Activated CD4-positive, alpha-beta memory T cell treated with anti-CD3 and anti-CD28 coated beads, Interleukin-2, amount 10 ng/mL, durations not matched to agents 7 days and 5 days (primary cell): ENCODE measurements at regions not wholly inside any gene's neighbourhood (a gene's known extent, or its start where the extent isn't known, plus 50 kb on each side); places are given as distances from the start of the nearest gene placed in this dataset.
A peak's percentile ranks its signal among the peaks of the same experiment; 100 is the strongest.

Experiments
- CTCF ChIA-PET: fragments of 350-600 bp; sonication (Branson Sonifier 250); formaldehyde crosslinking; loops from one replicate; lab custom pipeline; 2021; ENCODE audit warnings: antibody characterized with exemption, inconsistent platforms; lab: Charles Lee
- POLR2A ChIA-PET: fragments of 350-600 bp; sonication (Branson Sonifier 250); formaldehyde crosslinking; loops from one replicate; lab custom pipeline; 2021; ENCODE audit warnings: antibody characterized with exemption; lab: Charles Lee
- DNase-seq: peaks from one replicate; pipeline ENCODE4 v3.0.0-alpha.2; 2020
- H3K27ac Mint-ChIP-seq: one replicate; pipeline ENCODE4 v1.8.0; 2021; ENCODE audit warnings: mild to moderate bottlenecking, mixed read lengths
- H3K27me3 Mint-ChIP-seq: one replicate; pipeline ENCODE4 v1.8.0; 2021; ENCODE audit warnings: mixed read lengths
- H3K36me3 Mint-ChIP-seq: one replicate; pipeline ENCODE4 v1.8.0; 2021; ENCODE audit warnings: low read depth, mixed read lengths
- H3K4me1 Mint-ChIP-seq: one replicate; pipeline ENCODE4 v1.8.0; 2021; ENCODE audit warnings: mixed read lengths
- H3K4me3 Mint-ChIP-seq: one replicate; pipeline ENCODE4 v1.8.0; 2021; ENCODE audit warnings: mild to moderate bottlenecking, mixed read lengths
- H3K9me3 Mint-ChIP-seq: one replicate; pipeline ENCODE4 v1.8.0; 2021; ENCODE audit warnings: mixed read lengths

DNA sequence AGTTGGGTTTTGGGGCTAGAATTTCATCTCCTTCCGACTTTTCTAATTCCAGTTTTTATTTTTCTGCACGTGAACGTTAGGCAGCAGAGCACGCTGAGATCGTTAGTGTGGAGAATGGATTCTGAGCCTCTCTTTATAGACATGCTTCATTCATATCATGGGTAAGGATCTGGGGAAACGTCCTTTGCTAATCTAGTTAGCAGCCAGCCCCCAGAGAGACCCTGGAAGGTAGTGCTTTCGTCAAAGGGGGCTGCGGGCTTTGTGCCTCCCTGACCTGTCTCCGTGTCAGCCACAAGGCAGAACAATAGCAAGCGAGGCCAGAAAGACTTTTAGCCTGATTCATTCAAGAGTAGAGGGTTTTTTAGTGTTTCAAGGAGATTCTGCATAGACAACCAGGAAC is 196.3 kb upstream of the KLF6 start:
- Mint-ChIP-seq H3K4me1 (peaks cover 43% of the 10 kb centered on the region), H3K27me3 (peaks cover 3% of the 10 kb centered on the region), H3K9me3 (peaks cover 18% of the 10 kb centered on the region), H3K27ac (peak overlapping the region; percentile 57), H3K4me3 (no peak overlapping the region), H3K36me3 (peaks cover 31% of the 10 kb centered on the region)
- no peak for DNase-seq
- POLR2A ChIA-PET: interaction anchor here (0.7 to 4.7 kb wide), 7 partner anchors 9 to 223 kb away, joined by 3 to 35 read pairs (median 3); partner anchors contain the start of gene KLF6
- CTCF ChIA-PET: interaction anchor here (0.9 kb wide), 1 partner anchor 158 kb away, joined by 3 read pairs; no protein-coding TSS in a partner anchor

DNA sequence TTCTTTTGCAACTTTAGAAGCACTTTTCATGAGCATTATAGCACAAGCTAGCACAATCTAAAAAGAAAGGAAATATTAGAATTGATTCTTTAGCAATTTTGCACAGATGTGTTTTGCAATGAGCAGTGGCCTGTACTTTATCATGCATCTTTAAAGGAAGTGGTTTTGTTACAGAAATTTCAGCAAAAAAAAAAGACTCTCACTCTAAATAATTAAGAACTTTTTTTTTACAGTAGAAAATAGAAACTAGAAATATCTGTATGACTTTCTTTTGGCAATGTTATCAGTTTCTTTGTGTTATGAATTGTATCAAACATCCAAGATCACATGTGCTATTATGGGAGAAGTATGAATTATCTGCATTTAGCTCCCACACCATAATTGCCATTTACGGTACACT is 195.7 kb upstream of the KLF6 start:
- Mint-ChIP-seq H3K36me3 (peaks cover 31% of the 10 kb centered on the region), H3K4me3 (peak overlapping the region; percentile 43), H3K9me3 (peaks cover 18% of the 10 kb centered on the region), H3K27me3 (peaks cover 3% of the 10 kb centered on the region), H3K27ac (peak overlapping the region; percentile 74), H3K4me1 (peaks cover 43% of the 10 kb centered on the region)
- DNase-seq: no peak
- ChIA-PET CTCF (interaction anchor here (0.9 to 1.0 kb wide), 2 partner anchors 8 to 159 kb away, joined by 3 read pairs; no protein-coding TSS in a partner anchor), POLR2A (interaction anchor here (0.7 to 4.7 kb wide), 8 partner anchors 8 to 223 kb away, joined by 3 to 35 read pairs (median 3); partner anchors contain the start of gene KLF6)

DNA sequence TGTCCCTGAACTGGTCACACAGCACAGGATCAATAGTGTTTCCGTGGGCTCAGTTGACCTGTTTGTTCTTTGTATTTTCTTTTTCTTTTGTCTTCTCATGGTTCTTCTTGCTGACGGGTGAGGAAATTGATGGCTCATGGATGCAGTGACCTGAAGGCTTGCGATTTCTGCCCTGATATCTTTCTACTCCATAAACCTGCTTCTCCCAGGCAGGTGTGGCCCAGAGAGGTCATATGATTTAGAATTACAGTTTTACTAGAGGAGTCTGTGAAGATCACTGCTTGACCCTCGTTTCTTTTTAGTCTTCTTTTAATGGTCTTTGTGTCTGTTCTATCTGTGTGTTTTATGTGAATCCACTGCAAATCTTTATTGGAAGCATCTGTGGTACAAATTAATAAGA is 195.1 kb upstream of the KLF6 start:
- Mint-ChIP-seq H3K4me1 (peaks cover 43% of the 10 kb centered on the region), H3K36me3 (peaks cover 31% of the 10 kb centered on the region), H3K9me3 (peaks cover 20% of the 10 kb centered on the region), H3K4me3 (no peak overlapping the region), H3K27ac (peak overlapping the region; percentile 74), H3K27me3 (peaks cover 3% of the 10 kb centered on the region)
- ChIA-PET POLR2A (interaction anchor here (0.7 to 4.7 kb wide), 7 partner anchors 8 to 205 kb away, joined by 3 to 35 read pairs (median 4); partner anchors contain the start of gene KLF6), CTCF (interaction anchor here (1.0 kb wide), 1 partner anchor 8 kb away, joined by 3 read pairs; no protein-coding TSS in a partner anchor)
- no peak for DNase-seq

DNA sequence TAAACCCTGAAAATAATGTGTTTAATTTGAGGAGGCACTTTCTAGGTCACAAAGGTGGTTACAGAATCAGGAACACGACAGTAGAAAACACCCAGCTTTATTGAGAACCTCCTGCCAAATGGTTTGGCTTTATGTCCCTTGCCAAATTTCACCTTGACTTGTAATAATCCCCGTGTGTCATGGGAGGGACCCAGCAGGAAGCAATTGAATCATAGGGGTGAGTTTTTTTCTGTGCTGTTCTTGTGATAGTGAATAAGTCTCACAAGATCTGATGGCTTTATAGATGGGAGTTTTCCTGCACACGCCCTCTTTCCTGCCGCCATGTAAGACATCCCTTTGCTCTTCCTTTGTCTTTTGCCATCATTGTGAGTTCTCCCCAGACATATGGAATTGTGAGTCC is 193.8 kb upstream of the KLF6 start:
- H3K36me3 Mint-ChIP-seq: peaks cover 36% of the 10 kb centered on the region
- DNase-seq: no peak
- H3K4me3 Mint-ChIP-seq: no peak overlapping the region
- ChIA-PET POLR2A (interaction anchor here (4.7 kb wide), 1 partner anchor 195 kb away, joined by 35 read pairs; the partner anchor contains the start of gene KLF6), CTCF (no interaction called here)
- peaks cover 51% of the 10 kb centered on the region for H3K4me1 Mint-ChIP-seq
- H3K9me3 Mint-ChIP-seq: peaks cover 26% of the 10 kb centered on the region
- H3K27ac Mint-ChIP-seq: no peak overlapping the region
- peaks cover 1% of the 10 kb centered on the region for H3K27me3 Mint-ChIP-seq

DNA sequence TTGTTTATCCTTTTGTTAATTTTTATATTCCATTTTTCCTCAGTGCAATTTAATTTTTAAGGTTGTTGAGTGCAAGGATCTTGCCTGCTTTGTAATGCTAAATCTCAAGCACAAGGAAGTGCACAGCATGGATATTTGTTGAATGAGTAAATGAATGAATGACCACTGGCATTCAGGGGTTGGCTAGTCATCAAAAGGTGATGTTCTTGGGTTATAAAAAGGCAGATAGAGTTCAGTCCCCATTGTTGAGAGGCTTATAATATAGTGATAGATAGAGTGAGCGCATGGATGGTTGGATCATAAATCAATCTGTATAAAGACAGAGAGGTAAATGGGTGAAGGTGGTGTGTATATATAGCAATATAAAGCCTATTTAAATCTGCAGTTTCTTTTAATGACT is 193.2 kb upstream of the KLF6 start:
- no peak overlapping the region for H3K27ac Mint-ChIP-seq
- CTCF ChIA-PET: no interaction called here
- no peak overlapping the region for H3K4me3 Mint-ChIP-seq
- peaks cover 25% of the 10 kb centered on the region for H3K9me3 Mint-ChIP-seq
- peaks cover 1% of the 10 kb centered on the region for H3K27me3 Mint-ChIP-seq
- DNase-seq: no peak
- POLR2A ChIA-PET: no interaction called here
- H3K4me1 Mint-ChIP-seq: peaks cover 53% of the 10 kb centered on the region
- H3K36me3 Mint-ChIP-seq: peaks cover 34% of the 10 kb centered on the region

DNA sequence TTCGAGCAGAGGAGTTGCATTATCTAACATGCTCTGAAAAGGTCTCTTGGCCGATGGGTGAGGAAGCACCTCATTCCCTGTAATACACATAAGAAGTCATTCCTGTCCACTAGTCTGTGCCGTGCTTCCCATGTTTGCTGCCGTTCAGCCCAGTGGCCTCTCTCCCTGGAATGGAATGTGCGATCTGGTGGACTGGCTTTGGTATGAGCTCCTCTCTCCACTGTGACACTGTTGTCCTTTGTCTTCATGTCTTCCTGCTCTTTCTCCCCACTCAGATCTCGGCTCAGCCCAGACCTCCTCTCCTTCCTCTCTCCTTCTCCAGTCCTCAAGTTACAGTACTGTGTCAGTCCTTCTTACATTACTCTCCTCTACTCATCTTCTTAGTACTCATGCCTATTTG is 192.8 kb upstream of the KLF6 start:
- POLR2A ChIA-PET: interaction anchor here (1.0 to 9.6 kb wide), 3 partner anchors 153 to 194 kb away, joined by 4 to 155 read pairs (median 4); partner anchors contain the start of gene KLF6
- Mint-ChIP-seq H3K9me3 (peaks cover 22% of the 10 kb centered on the region), H3K4me1 (peaks cover 56% of the 10 kb centered on the region), H3K4me3 (no peak overlapping the region), H3K27me3 (peaks cover under 1% of the 10 kb centered on the region), H3K27ac (no peak overlapping the region), H3K36me3 (peaks cover 31% of the 10 kb centered on the region)
- no peak for DNase-seq
- CTCF ChIA-PET: no interaction called here

DNA sequence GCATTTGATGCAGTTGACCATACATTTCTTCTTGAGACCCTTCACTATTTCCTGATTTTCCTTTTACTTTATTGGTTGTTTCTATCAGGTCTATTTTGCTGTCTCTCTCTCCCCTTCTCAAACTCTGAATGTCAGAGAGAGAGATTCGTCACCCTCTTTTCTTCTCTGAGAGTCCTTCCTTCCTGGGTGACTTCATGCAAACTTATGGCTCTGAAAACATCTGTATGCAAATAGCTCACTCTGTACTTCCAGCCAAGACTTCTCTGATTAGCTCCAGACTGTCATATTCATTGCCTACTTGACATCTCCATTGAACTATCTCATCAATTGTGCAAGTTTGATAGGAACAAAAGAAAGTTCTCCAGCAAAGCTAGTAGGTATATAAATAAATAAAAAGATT is 191.7 kb upstream of the KLF6 start:
- peaks cover 15% of the 10 kb centered on the region for H3K9me3 Mint-ChIP-seq
- H3K36me3 Mint-ChIP-seq: peaks cover 27% of the 10 kb centered on the region
- H3K27me3 Mint-ChIP-seq: no peaks in the 10 kb centered on the region
- H3K4me1 Mint-ChIP-seq: peaks cover 57% of the 10 kb centered on the region
- no peak for DNase-seq
- CTCF ChIA-PET: no interaction called here
- POLR2A ChIA-PET: interaction anchor here (1.0 to 9.6 kb wide), 5 partner anchors 59 to 193 kb away, joined by 3 to 155 read pairs (median 4); partner anchors contain the start of gene KLF6
- no peak overlapping the region for H3K27ac Mint-ChIP-seq
- no peak overlapping the region for H3K4me3 Mint-ChIP-seq

DNA sequence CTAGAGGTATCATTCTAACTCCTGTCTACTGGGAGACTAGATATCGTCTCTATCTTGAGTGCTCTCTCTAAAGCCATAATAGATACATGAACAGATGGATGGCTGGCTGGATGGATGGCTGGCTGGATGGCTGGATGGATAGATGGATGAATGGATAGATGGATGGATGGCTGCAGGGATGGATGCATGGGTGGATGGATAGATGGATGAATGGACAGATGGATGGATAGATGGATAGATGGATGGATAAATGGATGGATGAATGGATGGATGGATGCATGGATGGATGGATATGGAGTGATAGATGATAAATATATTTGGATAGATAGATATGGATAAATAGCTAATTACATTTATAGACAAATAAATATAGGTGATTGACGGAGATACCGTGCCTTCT is 191.2 kb upstream of the KLF6 start:
- ChIA-PET CTCF (no interaction called here), POLR2A (interaction anchor here (1.1 to 9.6 kb wide), 4 partner anchors 59 to 192 kb away, joined by 3 to 155 read pairs (median 4); partner anchors contain the start of gene KLF6)
- peaks cover 29% of the 10 kb centered on the region for H3K36me3 Mint-ChIP-seq
- H3K4me1 Mint-ChIP-seq: peaks cover 57% of the 10 kb centered on the region
- H3K4me3 Mint-ChIP-seq: no peak overlapping the region
- H3K9me3 Mint-ChIP-seq: peaks cover 15% of the 10 kb centered on the region
- no peaks in the 10 kb centered on the region for H3K27me3 Mint-ChIP-seq
- DNase-seq: no peak
- no peak overlapping the region for H3K27ac Mint-ChIP-seq

DNA sequence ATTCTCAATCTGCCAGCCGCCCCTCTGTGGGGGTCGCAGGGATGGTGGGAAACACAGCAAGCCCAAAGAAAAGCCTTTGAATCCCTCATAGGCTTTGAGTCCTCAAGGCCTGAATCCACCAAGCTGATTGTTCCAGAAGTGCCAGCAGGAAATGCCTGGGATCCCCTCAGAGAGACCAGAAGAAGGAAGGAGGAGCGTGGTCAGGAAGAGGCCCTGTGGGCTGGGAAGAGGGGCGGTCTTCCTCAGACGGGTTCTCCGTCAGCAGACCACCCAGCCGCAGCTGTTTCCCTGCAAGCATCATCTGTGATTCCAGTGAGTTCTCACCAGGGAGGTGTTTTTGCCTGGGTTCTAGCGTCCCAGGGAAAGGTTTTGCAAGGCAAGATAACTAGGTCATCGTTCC is 190.0 kb upstream of the KLF6 start:
- peaks cover 57% of the 10 kb centered on the region for H3K4me1 Mint-ChIP-seq
- H3K36me3 Mint-ChIP-seq: peaks cover 29% of the 10 kb centered on the region
- H3K27me3 Mint-ChIP-seq: no peaks in the 10 kb centered on the region
- CTCF ChIA-PET: interaction anchor here (1.8 kb wide), 1 partner anchor 40 kb away, joined by 6 read pairs; no protein-coding TSS in a partner anchor
- H3K9me3 Mint-ChIP-seq: peaks cover 15% of the 10 kb centered on the region
- DNase-seq: no peak
- no peak overlapping the region for H3K4me3 Mint-ChIP-seq
- POLR2A ChIA-PET: interaction anchor here (0.9 to 9.6 kb wide), 6 partner anchors 11 to 218 kb away, joined by 3 to 155 read pairs (median 33); partner anchors contain the start of gene KLF6
- H3K27ac Mint-ChIP-seq: no peak overlapping the region

DNA sequence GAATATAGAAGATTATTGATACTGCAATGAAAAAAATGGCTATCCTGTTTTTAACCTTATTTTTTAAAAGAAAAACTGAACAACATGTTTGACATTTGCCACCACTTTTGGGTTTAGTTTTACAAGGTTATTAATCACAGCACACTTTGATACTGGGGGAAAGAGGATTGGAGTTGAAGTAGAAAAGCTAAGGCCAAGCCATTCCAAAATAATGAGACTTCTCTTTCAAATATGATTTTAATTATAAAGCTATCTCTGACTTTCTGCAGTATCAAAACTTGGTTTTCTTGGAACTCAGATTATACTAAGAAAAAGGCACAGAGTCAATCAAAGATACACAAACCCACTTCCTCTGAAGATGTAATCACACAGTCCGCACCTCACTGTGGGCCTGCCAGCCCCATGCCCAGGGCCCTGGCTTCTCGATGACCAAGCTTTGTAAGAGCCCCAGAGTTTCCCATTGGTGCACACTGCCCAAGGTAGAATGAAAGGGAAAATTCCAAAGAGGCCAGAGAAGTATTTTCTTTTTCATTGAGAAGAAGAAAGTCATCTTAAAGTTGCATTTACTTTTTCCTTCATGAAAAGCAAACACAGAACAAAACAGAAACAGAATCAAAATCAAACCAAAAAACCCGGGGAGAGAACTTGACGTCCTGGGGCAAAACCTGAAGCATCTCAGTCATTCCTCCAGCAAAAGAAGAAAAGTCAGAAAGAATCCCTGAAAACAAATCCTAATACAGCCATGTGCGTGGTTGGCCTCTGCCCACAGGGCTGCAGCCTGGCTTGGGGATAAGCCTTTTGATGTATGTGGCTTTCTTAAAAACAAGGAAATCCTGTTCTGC is 187.7 kb upstream of the KLF6 start:
- ChIA-PET POLR2A (interaction anchor here (0.6 to 9.6 kb wide), 29 partner anchors 9 to 214 kb away, joined by 3 to 155 read pairs (median 7); partner anchors contain the start of gene KLF6), CTCF (interaction anchor here (0.6 to 1.9 kb wide), 5 partner anchors 8 to 161 kb away, joined by 3 to 4 read pairs (median 3); no protein-coding TSS in a partner anchor)
- H3K4me3 Mint-ChIP-seq: peak overlapping the region; percentile 62
- no peaks in the 10 kb centered on the region for H3K27me3 Mint-ChIP-seq
- H3K4me1 Mint-ChIP-seq: peaks cover 49% of the 10 kb centered on the region
- H3K36me3 Mint-ChIP-seq: peaks cover 21% of the 10 kb centered on the region
- DNase-seq: peak; percentile 68
- H3K9me3 Mint-ChIP-seq: peaks cover 10% of the 10 kb centered on the region
- peak overlapping the region; percentile 98 for H3K27ac Mint-ChIP-seq

DNA sequence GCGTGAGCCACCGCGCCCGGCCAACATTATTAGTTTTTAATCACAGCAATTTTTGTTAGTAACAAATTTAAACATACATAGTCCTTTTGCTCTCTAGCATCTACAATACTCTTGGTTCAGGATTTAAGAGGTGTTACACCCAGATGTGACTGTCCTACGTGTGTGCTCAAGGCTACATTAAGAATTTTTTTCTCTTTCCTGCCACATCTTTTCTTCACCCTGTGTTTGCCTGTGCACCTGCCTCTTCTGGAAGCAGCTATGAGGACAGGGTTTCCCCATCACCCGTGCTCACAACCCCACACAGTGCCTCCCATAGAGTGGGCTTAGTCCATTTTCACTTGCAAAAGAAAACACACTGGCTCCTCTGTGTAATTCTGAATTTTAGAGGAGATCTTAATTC is 186.7 kb upstream of the KLF6 start:
- ChIA-PET POLR2A (interaction anchor here (0.6 to 9.6 kb wide), 22 partner anchors 8 to 214 kb away, joined by 3 to 155 read pairs (median 8); partner anchors contain the start of gene KLF6), CTCF (interaction anchor here (0.6 to 2.7 kb wide), 5 partner anchors 9 to 160 kb away, joined by 3 to 10 read pairs (median 3); no protein-coding TSS in a partner anchor)
- H3K9me3 Mint-ChIP-seq: peaks cover 14% of the 10 kb centered on the region
- peak overlapping the region; percentile 98 for H3K27ac Mint-ChIP-seq
- H3K36me3 Mint-ChIP-seq: peaks cover 26% of the 10 kb centered on the region
- H3K4me3 Mint-ChIP-seq: peak overlapping the region; percentile 62
- peaks cover 51% of the 10 kb centered on the region for H3K4me1 Mint-ChIP-seq
- DNase-seq: no peak
- no peaks in the 10 kb centered on the region for H3K27me3 Mint-ChIP-seq

DNA sequence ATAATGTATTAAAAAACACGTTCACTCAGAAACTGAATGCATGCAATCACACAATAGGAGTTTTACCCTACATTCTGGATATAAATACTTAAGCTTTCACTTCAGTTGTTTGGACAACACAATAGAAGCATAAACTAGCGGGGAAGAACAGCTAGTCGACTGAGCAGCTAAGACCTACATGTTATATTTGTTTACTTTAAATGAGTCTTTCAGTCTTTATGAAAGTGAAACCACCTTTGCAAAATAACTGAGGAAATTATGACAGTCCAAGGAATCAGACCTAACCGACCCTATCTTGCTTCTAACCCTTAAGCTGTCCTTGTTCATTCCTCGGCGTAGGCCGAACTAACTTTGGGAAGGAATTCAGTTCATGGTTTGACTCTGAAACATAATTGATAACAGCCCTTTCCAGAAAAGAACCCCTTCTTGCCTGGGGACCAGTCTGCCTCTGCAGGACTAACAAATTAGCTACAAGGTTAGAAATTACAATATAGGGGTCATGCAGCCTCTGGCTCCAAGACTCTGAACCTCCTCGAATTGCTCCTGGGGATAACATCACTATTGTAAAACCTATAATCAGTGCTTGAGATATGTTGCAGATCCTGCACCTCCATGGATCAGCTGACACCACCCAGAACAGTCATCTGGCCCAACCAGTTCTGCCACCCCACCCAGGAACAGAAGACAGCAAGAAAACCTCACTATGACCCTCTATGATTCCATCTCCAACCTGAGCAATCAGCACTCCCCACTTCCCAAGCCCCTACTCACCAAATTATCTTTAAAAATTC is 185.1 kb upstream of the KLF6 start:
- peaks cover 15% of the 10 kb centered on the region for H3K9me3 Mint-ChIP-seq
- no peak for DNase-seq
- POLR2A ChIA-PET: interaction anchor here (0.8 to 9.6 kb wide), 12 partner anchors 9 to 186 kb away, joined by 3 to 155 read pairs (median 4); partner anchors contain the start of gene KLF6
- H3K36me3 Mint-ChIP-seq: peaks cover 28% of the 10 kb centered on the region
- H3K4me1 Mint-ChIP-seq: peaks cover 54% of the 10 kb centered on the region
- no peaks in the 10 kb centered on the region for H3K27me3 Mint-ChIP-seq
- peak overlapping the region; percentile 11 for H3K4me3 Mint-ChIP-seq
- H3K27ac Mint-ChIP-seq: peak overlapping the region; percentile 98
- CTCF ChIA-PET: interaction anchor here (2.7 kb wide), 1 partner anchor 9 kb away, joined by 10 read pairs; no protein-coding TSS in a partner anchor
